Upper lobe of left lung (tissue), 6 donors: ENCODE measurements at regions not wholly inside any gene's neighbourhood (a gene's known extent, or its start where the extent isn't known, plus 50 kb on each side); places are given as distances from the start of the nearest gene placed in this dataset.

Source experiments
- ATAC-seq, 2 donors: fragments of 200-7000 bp; cut with Tn5 transposase; one replicate each; pipeline ENCODE4 v1.9.1; 2022; ENCODE audit warnings: mild to moderate bottlenecking in 2 of 2, moderate library complexity in 2 of 2; ENCODE audit not compliant: low FRiP score in 2 of 2
- DNase-seq, 2 donors: peaks; one replicate each; pipeline ENCODE4 v3.0.0-alpha.2; 2019 to 2020
- H3K27ac ChIP-seq, 4 donors: fragments of 200-600 bp; sonication (generic); one replicate each; pipeline ENCODE4 v1.5.1; 2016 to 2019
- H3K27me3 ChIP-seq, 4 donors: fragments of 200-600 bp; sonication (generic); one replicate each; pipeline ENCODE4 v1.5.1; 2017 to 2019
- H3K36me3 ChIP-seq, 4 donors: fragments of 200-600 bp; sonication (generic); one replicate each; pipeline ENCODE4 v1.5.1; 2016 to 2019
- H3K4me1 ChIP-seq, 4 donors: fragments of 200-600 bp; sonication (generic); one replicate each; pipeline ENCODE4 v1.5.1; 2018 to 2019
- H3K4me3 ChIP-seq, 4 donors: fragments of 200-600 bp; sonication (generic); one replicate each; pipeline ENCODE4 v1.5.1; 2017 to 2019; ENCODE audit warnings: mild to moderate bottlenecking in 2 of 4, moderate library complexity in 1 of 4
- H3K9me3 ChIP-seq, 4 donors: fragments of 200-600 bp; sonication (generic); one replicate each; pipeline ENCODE4 v1.5.1; 2018 to 2019
- CTCF ChIP-seq, 6 experiments: fragments of 450-650 bp in 4 of 6; fragments of 200-600 bp in 2 of 6; sonication (generic) in 2 of 6; IDR thresholded peaks; one replicate each; pipeline ENCODE4 v1.5.1; 2016 to 2019; ENCODE audit warnings: antibody characterized with exemption in 6 of 6
- EP300 ChIP-seq, 4 donors: sonication (generic); formaldehyde crosslinking; IDR thresholded peaks; one replicate each; pipeline ENCODE4 v1.5.1; 2017; ENCODE audit warnings: antibody characterized with exemption in 4 of 4, control low read depth in 2 of 4
- POLR2A ChIP-seq, 4 donors: fragments of 450-650 bp; IDR thresholded peaks; one replicate each; pipeline ENCODE4 v1.5.1; 2016 to 2017; ENCODE audit warnings: antibody characterized with exemption in 4 of 4, mild to moderate bottlenecking in 2 of 4
- POLR2AphosphoS5 ChIP-seq, 2 donors: sonication (generic); formaldehyde crosslinking; IDR thresholded peaks; one replicate each; pipeline ENCODE4 v1.5.1; 2017; ENCODE audit warnings: antibody characterized with exemption in 2 of 2
- WGBS, 2 donors: methylation state at CpG; one replicate each; pipeline ENCODE4 v1.1.5; 2017 to 2018; 5-methylcytosine and 5-hydroxymethylcytosine counted together
- donor health status: DM: no; HTN: no; CAD: no; lungs with moderate emphysema.
- donor health status: DM: no; HTN: yes; CAD: no; lungs with severe emphysema.

GRCh38 chr5:35483191-35483590 is 134.5 kb upstream of the SPEF2 start:
- ATAC-seq = no peak
- DNase-seq = no peak
- H3K27me3 ChIP-seq = no peaks in the 10 kb centered on the region

GRCh38 chr5:35482167-35482755 is 135.4 kb upstream of the SPEF2 start:
- WGBS, 2 donors = 69 to 71% methylated on average over 5 of the region's 5 CpGs
- no peak overlapping the region for H3K4me3 ChIP-seq
- no peaks in the 10 kb centered on the region for H3K36me3 ChIP-seq
- DNase-seq = no peak
- TF ChIP-seq CTCF (IDR thresholded peaks at IDR 0.05) = no peak
- TF ChIP-seq POLR2AphosphoS5 (IDR thresholded peaks at IDR 0.05) = peak in 1 of 2 donors; percentile 58
- no peaks in the 10 kb centered on the region for H3K9me3 ChIP-seq
- peak overlapping the region in 1 of 4 donors; percentile 3 for H3K27ac ChIP-seq
- peaks cover 13 to 26% (median 17%) of the 10 kb centered on the region in 4 donors for H3K4me1 ChIP-seq
- ATAC-seq = no peak
- no peaks in the 10 kb centered on the region for H3K27me3 ChIP-seq

More at GRCh38 chr5:35483191-35483590, 134.5 kb upstream of the SPEF2 start:
- TF ChIP-seq POLR2AphosphoS5 (IDR thresholded peaks at IDR 0.05) = no peak
- no peak for TF ChIP-seq EP300 (IDR thresholded peaks at IDR 0.05)
- H3K27ac ChIP-seq = peak overlapping the region in 1 of 4 donors; percentile 32
- peaks cover 13 to 26% (median 17%) of the 10 kb centered on the region in 4 donors for H3K4me1 ChIP-seq
- no peak overlapping the region for H3K4me3 ChIP-seq
- no peaks in the 10 kb centered on the region for H3K36me3 ChIP-seq
- H3K9me3 ChIP-seq = no peaks in the 10 kb centered on the region

DNA sequence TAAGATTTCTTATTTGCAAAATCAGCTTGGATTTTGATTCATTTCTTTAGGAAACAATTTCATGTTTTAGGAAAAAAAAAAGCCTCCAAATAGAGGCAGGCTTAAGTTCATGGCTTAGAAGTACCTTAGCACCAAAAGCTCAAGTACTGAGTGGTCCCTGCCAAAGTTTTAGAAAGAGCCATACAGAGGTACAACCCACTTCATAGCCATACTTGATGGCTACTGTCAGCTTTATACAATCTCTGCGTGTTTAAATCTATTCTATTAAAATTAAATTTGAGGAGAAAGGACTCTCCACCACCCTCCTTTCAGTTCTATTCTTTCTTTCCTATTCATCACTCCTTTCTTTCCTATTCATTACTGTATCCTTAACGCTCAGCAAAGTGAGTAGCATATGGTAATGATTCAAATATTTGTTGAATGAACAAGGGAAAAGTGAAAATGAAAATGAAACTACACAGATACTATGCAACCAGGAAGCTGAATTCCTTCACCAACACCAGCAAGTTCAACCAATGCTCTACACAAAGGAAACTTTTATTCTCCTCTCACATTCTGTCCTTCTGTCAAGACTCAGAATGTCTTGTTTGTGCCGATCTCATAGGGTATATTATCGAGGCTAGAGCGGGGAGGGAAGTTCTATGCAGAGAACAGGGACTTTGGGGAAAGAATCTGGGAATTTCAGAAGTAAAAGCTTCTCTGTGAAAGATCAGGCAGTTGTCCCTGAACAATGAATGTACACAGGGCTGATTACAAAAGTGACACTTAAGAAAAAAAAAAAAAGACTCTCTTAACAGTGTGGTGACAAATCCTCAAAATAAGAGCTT is 138.6 kb upstream of the SPEF2 start:
- TF ChIP-seq POLR2A (IDR thresholded peaks at IDR 0.05) (no peak), EP300 (IDR thresholded peaks at IDR 0.05) (no peak), POLR2AphosphoS5 (IDR thresholded peaks at IDR 0.05) (no peak), CTCF (IDR thresholded peaks at IDR 0.05) (no peak)
- no peaks in the 10 kb centered on the region for H3K36me3 ChIP-seq
- no peak for DNase-seq
- whole genome bisulfite sequencing, 2 donors = 45 to 47% methylated on average over 5 of the region's 5 CpGs
- no peaks in the 10 kb centered on the region for H3K27me3 ChIP-seq
- H3K9me3 ChIP-seq = no peaks in the 10 kb centered on the region
- H3K4me3 ChIP-seq = peak overlapping the region in 3 of 4 donors; percentile 24 to 37 (median 28)
- ATAC-seq = peak in 1 of 2 donors; percentile 78
- H3K27ac ChIP-seq = peak overlapping the region; percentile 66 to 78 (median 72)
- peaks cover 12 to 25% (median 17%) of the 10 kb centered on the region in 4 donors for H3K4me1 ChIP-seq

DNA sequence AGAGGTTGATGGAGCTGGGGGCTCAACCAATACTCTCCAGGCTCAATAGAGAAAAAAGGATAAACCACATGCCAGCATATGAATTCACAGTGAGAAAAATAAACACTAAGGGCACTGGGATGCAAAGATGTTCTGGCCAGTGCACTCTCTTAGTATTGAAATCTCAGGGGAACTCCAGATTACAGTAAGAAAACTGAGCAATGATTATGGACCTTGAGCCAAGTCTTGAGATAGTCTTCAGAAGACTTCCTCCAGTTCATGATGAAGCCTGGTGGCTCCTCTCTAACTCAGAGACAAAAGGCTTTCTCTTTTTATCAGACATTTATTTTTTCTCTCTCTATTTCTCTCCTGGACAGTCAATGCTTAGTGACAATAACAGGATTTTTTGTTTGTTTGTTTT is 139.8 kb upstream of the SPEF2 start:
- H3K27ac ChIP-seq = no peak overlapping the region
- TF ChIP-seq EP300 (IDR thresholded peaks at IDR 0.05) (no peak), POLR2AphosphoS5 (IDR thresholded peaks at IDR 0.05) (no peak), CTCF (IDR thresholded peaks at IDR 0.05) (no peak), POLR2A (IDR thresholded peaks at IDR 0.05) (no peak)
- no peaks in the 10 kb centered on the region for H3K27me3 ChIP-seq
- peaks cover 5 to 22% (median 8%) of the 10 kb centered on the region in 4 donors for H3K4me1 ChIP-seq
- DNase-seq = no peak
- no peak for ATAC-seq
- H3K4me3 ChIP-seq = no peak overlapping the region
- no peaks in the 10 kb centered on the region for H3K9me3 ChIP-seq
- H3K36me3 ChIP-seq = no peaks in the 10 kb centered on the region

- no peak for TF ChIP-seq CTCF (IDR thresholded peaks at IDR 0.05)
- TF ChIP-seq POLR2A (IDR thresholded peaks at IDR 0.05) = no peak
- TF ChIP-seq POLR2AphosphoS5 (IDR thresholded peaks at IDR 0.05) = no peak
- no peak for TF ChIP-seq EP300 (IDR thresholded peaks at IDR 0.05)
- H3K27ac ChIP-seq = no peak overlapping the region
- DNase-seq (no peak), ATAC-seq (no peak)
- H3K36me3 ChIP-seq = no peaks in the 10 kb centered on the region
- H3K4me1 ChIP-seq = peaks cover 2 to 18% (median 5%) of the 10 kb centered on the region in 4 donors
- H3K27me3 ChIP-seq = no peaks in the 10 kb centered on the region
- no peaks in the 10 kb centered on the region for H3K9me3 ChIP-seq
- H3K4me3 ChIP-seq = no peak overlapping the region
Measured at GRCh38 chr5:35477321-35477720, 140.3 kb upstream of the SPEF2 start.
